Lower leg skin (tissue), 4 donors: ENCODE measurements at regions not wholly inside any gene's neighbourhood (a gene's known extent, or its start where the extent isn't known, plus 50 kb on each side); places are given as distances from the start of the nearest gene placed in this dataset.

Experiments used
- DNase-seq, 2 donors: peaks; one replicate each; pipeline ENCODE4 v3.0.0-alpha.2; 2019; ENCODE audit warnings: low spot score in 2 of 2
- H3K4me3 ChIP-seq: fragments of 200-600 bp; sonication (generic); 2 replicates; pipeline ENCODE4 v1.5.1; 2017; ENCODE audit warnings: mild to moderate bottlenecking, low read depth; ENCODE audit not compliant: poor library complexity, severe bottlenecking
- CTCF ChIP-seq, 3 donors: fragments of 450-650 bp; IDR thresholded peaks; one replicate each; pipeline ENCODE4 v1.5.1; 2016; ENCODE audit warnings: antibody characterized with exemption in 3 of 3, mild to moderate bottlenecking in 3 of 3, moderate library complexity in 2 of 3
- POLR2A ChIP-seq, 2 donors: fragments of 450-650 bp; IDR thresholded peaks; one replicate each; pipeline ENCODE4 v1.6.1; 2016 to 2017; ENCODE audit warnings: antibody characterized with exemption in 2 of 2, mild to moderate bottlenecking in 1 of 2, moderate library complexity in 1 of 2
- WGBS, 2 donors: methylation state at CpG; one replicate each; pipeline ENCODE4 v1.1.5; 2018; 5-methylcytosine and 5-hydroxymethylcytosine counted together
- intact Hi-C: fragments of 100-400 bp; cut with DNase I; formaldehyde crosslinking; loops from one replicate; pipeline ENCODE4 v1.15.0; 2023; ENCODE audit warnings: low total_unique reads

DNA sequence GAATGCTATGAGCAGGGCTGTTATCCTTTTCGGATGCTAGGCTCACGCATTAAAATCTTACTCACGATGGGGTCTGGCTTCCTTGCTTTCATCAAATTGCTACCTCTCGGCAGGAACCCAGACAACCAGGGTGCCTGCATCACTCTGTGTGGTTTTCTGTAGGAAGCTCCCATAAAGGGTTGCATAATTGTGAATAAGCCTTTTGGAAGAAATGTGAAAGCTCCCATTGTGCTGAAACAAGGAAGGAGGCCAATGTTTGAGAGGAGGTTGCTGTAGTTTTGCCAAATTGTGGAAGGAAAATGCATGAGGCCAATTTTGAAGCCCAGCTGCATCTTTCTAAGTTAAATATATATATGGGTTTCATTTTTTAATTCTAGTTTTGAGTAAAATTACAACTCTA lies 615.5 kb downstream of the C6orf118 start:
- no peak overlapping the region for H3K4me3 ChIP-seq
- DNase-seq = no peak
- 39 to 45% methylated on average over 4 of the region's 4 CpGs for WGBS, 2 donors
- TF ChIP-seq POLR2A (IDR thresholded peaks at IDR 0.05) (no peak), CTCF (IDR thresholded peaks at IDR 0.05) (no peak)
- intact Hi-C loops = no loop called here

DNA sequence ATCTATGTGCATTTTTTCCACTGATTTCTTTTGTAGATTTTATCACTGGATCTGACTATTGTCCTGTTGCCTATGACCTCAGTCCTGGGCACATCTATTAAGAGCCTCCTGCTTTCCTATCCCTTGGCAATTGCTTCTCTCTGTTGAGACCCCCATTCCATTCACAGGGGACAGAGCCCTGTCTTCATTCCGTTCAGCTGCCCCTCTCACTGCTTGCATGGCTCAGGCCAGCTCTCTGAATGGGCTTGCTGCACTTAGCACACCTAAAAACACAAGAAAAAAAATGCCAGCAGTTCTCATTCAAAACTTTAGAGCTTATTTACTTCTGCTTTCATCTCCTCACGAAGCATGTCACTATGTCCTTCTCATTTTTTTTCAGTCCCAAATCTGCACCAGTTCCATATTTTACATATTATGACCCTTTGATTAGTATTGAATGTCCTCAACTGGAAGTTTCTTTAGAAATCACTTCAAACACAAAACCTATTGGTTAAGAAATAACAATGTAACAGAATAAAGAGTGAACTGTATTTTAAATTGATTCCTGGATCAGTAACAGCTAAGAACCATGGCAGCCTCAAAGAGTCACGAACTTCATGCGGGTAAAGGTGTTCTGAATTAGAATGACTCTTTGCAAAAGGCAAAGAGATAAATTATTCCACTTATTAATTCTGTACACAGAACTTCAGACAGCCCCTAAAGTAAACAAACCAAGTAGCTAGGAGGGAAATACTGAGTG lies 616.5 kb downstream of the C6orf118 start:
- intact Hi-C loops = no loop called here
- TF ChIP-seq POLR2A (IDR thresholded peaks at IDR 0.05) = no peak
- no peak for TF ChIP-seq CTCF (IDR thresholded peaks at IDR 0.05)
- no peak overlapping the region for H3K4me3 ChIP-seq
- no peak for DNase-seq
- WGBS, 2 donors = 68 to 71% methylated on average over 4 of the region's 4 CpGs

GRCh38 chr6:164690702-164691500 lies 618.5 kb downstream of the C6orf118 start:
- TF ChIP-seq POLR2A (IDR thresholded peaks at IDR 0.05) (no peak), CTCF (IDR thresholded peaks at IDR 0.05) (no peak)
- DNase-seq = no peak
- intact Hi-C loops = no loop called here
- no peak overlapping the region for H3K4me3 ChIP-seq
- 67 to 82% methylated on average over 6 of the region's 6 CpGs for WGBS, 2 donors

- no peak for DNase-seq
- intact Hi-C loops = no loop called here
- no peak overlapping the region for H3K4me3 ChIP-seq
- 62 to 70% methylated on average over 5 of the region's 5 CpGs for WGBS, 2 donors
- TF ChIP-seq CTCF (IDR thresholded peaks at IDR 0.05) = no peak
- TF ChIP-seq POLR2A (IDR thresholded peaks at IDR 0.05) = no peak
Observed at GRCh38 chr6:164690241-164690640, 619.2 kb downstream of the C6orf118 start.

- WGBS, 2 donors = 59 to 75% methylated on average over 6 of the region's 6 CpGs
- no peak for DNase-seq
- no peak overlapping the region for H3K4me3 ChIP-seq
- TF ChIP-seq CTCF (IDR thresholded peaks at IDR 0.05) (no peak), POLR2A (IDR thresholded peaks at IDR 0.05) (no peak)
- intact Hi-C loops = no loop called here
Observed at GRCh38 chr6:164665328-164665727, 644.1 kb downstream of the C6orf118 start.
